ENCODE measurements at regions not wholly inside any gene's neighbourhood (a gene's known extent, or its start where the extent isn't known, plus 50 kb on each side); places are given as distances from the start of the nearest gene placed in this dataset.

DNA sequence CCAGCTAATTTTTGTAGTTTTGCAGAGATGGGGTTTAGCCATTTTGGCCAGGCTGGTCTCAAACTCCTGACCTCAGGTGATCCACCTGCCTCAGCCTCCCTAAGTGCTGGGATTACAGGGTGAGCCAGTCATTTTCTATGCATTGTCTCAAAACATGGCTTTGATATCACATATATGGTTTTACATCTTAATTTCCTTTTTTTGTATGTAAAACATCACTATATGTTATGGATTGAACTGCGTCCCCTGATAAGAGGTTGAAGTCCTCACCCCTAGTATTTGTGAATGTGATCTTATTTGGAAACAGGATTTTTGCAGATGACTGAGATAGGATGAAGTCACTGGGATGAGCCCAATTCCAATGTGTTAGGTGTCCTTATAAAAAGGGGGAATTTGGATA is 89.8 kb upstream of the MYCN start:
- Histone ChIP-seq H3K4me2 (ENCODE audit: low read length) (no peak overlapping the region), H3K9me3 (ENCODE audit: low read length) (no peaks in the 10 kb centered on the region), H3K27ac (ENCODE audit: low read length) (no peak overlapping the region), H4K20me1 (ENCODE audit: insufficient read depth) (no peaks in the 10 kb centered on the region), H2AFZ (ENCODE audit: low read depth, low read length) (no peak overlapping the region), H3K79me2 (replicated peaks; ENCODE audit: insufficient read depth, low read length) (no peaks in the 10 kb centered on the region), H3K27me3 (ENCODE audit: insufficient read depth, low read depth, low read length) (no peaks in the 10 kb centered on the region), H3K4me3 (ENCODE audit: low read length) (no peak overlapping the region), H3K36me3 (ENCODE audit: insufficient read depth, low read length) (no peaks in the 10 kb centered on the region), H3K9me2 (ENCODE audit: insufficient read depth, low read length) (no peaks in the 10 kb centered on the region), H3K9ac (ENCODE audit: low read length) (no peak overlapping the region), H3F3A (ENCODE audit: insufficient read depth, low read length, poor library complexity, severe bottlenecking) (no peaks in the 10 kb centered on the region)
- TF ChIP-seq EP300 (conservative IDR thresholded peaks at IDR 0.05; ENCODE audit: poor library complexity, severe bottlenecking) (no peak), POLR2AphosphoS5 (IDR thresholded peaks at IDR 0.05) (no peak), EZH2 (IDR thresholded peaks at IDR 0.05; ENCODE audit: borderline replicate concordance, insufficient read depth, low read length, poor library complexity, severe bottlenecking) (no peak), SMC3 (conservative IDR thresholded peaks at IDR 0.05; ENCODE audit: poor library complexity) (no peak), TAF1 (IDR thresholded peaks at IDR 0.05; ENCODE audit: low read depth) (no peak), RAD21 (conservative IDR thresholded peaks at IDR 0.05) (no peak), MXI1 (conservative IDR thresholded peaks at IDR 0.05; ENCODE audit: poor library complexity, severe bottlenecking) (no peak)
- TF ChIP-seq, protein P1, sequence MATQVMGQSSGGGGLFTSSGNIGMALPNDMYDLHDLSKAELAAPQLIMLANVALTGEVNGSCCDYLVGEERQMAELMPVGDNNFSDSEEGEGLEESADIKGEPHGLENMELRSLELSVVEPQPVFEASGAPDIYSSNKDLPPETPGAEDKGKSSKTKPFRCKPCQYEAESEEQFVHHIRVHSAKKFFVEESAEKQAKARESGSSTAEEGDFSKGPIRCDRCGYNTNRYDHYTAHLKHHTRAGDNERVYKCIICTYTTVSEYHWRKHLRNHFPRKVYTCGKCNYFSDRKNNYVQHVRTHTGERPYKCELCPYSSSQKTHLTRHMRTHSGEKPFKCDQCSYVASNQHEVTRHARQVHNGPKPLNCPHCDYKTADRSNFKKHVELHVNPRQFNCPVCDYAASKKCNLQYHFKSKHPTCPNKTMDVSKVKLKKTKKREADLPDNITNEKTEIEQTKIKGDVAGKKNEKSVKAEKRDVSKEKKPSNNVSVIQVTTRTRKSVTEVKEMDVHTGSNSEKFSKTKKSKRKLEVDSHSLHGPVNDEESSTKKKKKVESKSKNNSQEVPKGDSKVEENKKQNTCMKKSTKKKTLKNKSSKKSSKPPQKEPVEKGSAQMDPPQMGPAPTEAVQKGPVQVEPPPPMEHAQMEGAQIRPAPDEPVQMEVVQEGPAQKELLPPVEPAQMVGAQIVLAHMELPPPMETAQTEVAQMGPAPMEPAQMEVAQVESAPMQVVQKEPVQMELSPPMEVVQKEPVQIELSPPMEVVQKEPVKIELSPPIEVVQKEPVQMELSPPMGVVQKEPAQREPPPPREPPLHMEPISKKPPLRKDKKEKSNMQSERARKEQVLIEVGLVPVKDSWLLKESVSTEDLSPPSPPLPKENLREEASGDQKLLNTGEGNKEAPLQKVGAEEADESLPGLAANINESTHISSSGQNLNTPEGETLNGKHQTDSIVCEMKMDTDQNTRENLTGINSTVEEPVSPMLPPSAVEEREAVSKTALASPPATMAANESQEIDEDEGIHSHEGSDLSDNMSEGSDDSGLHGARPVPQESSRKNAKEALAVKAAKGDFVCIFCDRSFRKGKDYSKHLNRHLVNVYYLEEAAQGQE (IDR thresholded peaks at IDR 0.05; ENCODE audit: borderline replicate concordance) = no peak
- TF ChIP-seq, protein P2, sequence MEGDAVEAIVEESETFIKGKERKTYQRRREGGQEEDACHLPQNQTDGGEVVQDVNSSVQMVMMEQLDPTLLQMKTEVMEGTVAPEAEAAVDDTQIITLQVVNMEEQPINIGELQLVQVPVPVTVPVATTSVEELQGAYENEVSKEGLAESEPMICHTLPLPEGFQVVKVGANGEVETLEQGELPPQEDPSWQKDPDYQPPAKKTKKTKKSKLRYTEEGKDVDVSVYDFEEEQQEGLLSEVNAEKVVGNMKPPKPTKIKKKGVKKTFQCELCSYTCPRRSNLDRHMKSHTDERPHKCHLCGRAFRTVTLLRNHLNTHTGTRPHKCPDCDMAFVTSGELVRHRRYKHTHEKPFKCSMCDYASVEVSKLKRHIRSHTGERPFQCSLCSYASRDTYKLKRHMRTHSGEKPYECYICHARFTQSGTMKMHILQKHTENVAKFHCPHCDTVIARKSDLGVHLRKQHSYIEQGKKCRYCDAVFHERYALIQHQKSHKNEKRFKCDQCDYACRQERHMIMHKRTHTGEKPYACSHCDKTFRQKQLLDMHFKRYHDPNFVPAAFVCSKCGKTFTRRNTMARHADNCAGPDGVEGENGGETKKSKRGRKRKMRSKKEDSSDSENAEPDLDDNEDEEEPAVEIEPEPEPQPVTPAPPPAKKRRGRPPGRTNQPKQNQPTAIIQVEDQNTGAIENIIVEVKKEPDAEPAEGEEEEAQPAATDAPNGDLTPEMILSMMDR (IDR thresholded peaks at IDR 0.05; ENCODE audit: poor library complexity, severe bottlenecking) = no peak

- Histone ChIP-seq H3K27ac (ENCODE audit: low read length) (no peak overlapping the region), H3K79me2 (replicated peaks; ENCODE audit: insufficient read depth, low read length) (no peaks in the 10 kb centered on the region), H3K9ac (ENCODE audit: low read length) (no peak overlapping the region), H2AFZ (ENCODE audit: low read depth, low read length) (no peak overlapping the region), H3F3A (ENCODE audit: insufficient read depth, low read length, poor library complexity, severe bottlenecking) (no peaks in the 10 kb centered on the region), H3K36me3 (ENCODE audit: insufficient read depth, low read length) (no peaks in the 10 kb centered on the region), H3K4me3 (ENCODE audit: low read length) (no peak overlapping the region), H3K9me3 (ENCODE audit: low read length) (no peaks in the 10 kb centered on the region), H4K20me1 (ENCODE audit: insufficient read depth) (no peaks in the 10 kb centered on the region), H3K4me2 (ENCODE audit: low read length) (no peak overlapping the region), H3K27me3 (ENCODE audit: insufficient read depth, low read depth, low read length) (no peaks in the 10 kb centered on the region), H3K9me2 (ENCODE audit: insufficient read depth, low read length) (no peaks in the 10 kb centered on the region)
- TF ChIP-seq RAD21 (conservative IDR thresholded peaks at IDR 0.05) (no peak), POLR2AphosphoS5 (IDR thresholded peaks at IDR 0.05) (no peak), SMC3 (conservative IDR thresholded peaks at IDR 0.05; ENCODE audit: poor library complexity) (no peak), TAF1 (IDR thresholded peaks at IDR 0.05; ENCODE audit: low read depth) (no peak), EP300 (conservative IDR thresholded peaks at IDR 0.05; ENCODE audit: poor library complexity, severe bottlenecking) (no peak), EZH2 (IDR thresholded peaks at IDR 0.05; ENCODE audit: borderline replicate concordance, insufficient read depth, low read length, poor library complexity, severe bottlenecking) (no peak), MXI1 (conservative IDR thresholded peaks at IDR 0.05; ENCODE audit: poor library complexity, severe bottlenecking) (no peak)
- TF ChIP-seq, protein P2 (IDR thresholded peaks at IDR 0.05; ENCODE audit: poor library complexity, severe bottlenecking) = no peak
- TF ChIP-seq, protein P1 (IDR thresholded peaks at IDR 0.05; ENCODE audit: borderline replicate concordance) = no peak
Observed at GRCh38 chr2:15851076-15851693, 89.2 kb upstream of the MYCN start.
